ENCODE measurements at regions not wholly inside any gene's neighbourhood (a gene's known extent, or its start where the extent isn't known, plus 50 kb on each side); places are given as distances from the start of the nearest gene placed in this dataset.
A peak's percentile ranks its signal among the peaks of the same experiment; 100 is the strongest.

- in situ Hi-C loops (cut with HindIII; ENCODE audit: low pct_unique_long_range_greater_than_20kb, low sequenced_read_pairs) = no loop called here
These were observed 1312.7 kb upstream of the ACO1 start for GRCh38 chr9:31071606-31072286.

DNA sequence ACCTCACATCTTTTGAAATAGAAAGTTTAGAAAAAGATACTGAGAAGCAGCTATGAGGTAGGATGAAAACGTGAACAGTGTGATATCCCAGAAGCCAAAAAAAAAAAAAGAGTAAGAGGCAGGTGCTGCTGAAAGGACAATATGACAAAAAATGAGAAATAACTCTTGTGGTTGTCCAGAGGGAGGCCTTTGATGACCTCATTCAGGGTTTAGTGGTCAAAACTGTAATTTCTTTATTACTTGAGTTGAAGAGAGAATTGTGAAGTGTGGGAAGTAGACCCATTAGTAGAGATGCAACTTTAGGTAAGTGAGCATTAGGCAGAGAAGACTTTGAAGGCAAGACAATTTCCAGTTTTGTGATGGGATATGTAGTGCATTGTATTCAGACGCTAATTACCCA lies 1306.3 kb upstream of the ACO1 start:
- DNase-seq (ENCODE audit: low read depth) = no peak
- in situ Hi-C loops (cut with HindIII; ENCODE audit: low pct_unique_long_range_greater_than_20kb, low sequenced_read_pairs) = no loop called here

More at GRCh38 chr9:31071606-31072286, 1312.7 kb upstream of the ACO1 start:
- DNase-seq (ENCODE audit: low read depth) = no peak

- no peak for DNase-seq (ENCODE audit: low read depth)
- in situ Hi-C loops (cut with HindIII; ENCODE audit: low pct_unique_long_range_greater_than_20kb, low sequenced_read_pairs) = no loop called here
These were observed 1300.1 kb upstream of the ACO1 start for GRCh38 chr9:31084350-31084749.

DNA sequence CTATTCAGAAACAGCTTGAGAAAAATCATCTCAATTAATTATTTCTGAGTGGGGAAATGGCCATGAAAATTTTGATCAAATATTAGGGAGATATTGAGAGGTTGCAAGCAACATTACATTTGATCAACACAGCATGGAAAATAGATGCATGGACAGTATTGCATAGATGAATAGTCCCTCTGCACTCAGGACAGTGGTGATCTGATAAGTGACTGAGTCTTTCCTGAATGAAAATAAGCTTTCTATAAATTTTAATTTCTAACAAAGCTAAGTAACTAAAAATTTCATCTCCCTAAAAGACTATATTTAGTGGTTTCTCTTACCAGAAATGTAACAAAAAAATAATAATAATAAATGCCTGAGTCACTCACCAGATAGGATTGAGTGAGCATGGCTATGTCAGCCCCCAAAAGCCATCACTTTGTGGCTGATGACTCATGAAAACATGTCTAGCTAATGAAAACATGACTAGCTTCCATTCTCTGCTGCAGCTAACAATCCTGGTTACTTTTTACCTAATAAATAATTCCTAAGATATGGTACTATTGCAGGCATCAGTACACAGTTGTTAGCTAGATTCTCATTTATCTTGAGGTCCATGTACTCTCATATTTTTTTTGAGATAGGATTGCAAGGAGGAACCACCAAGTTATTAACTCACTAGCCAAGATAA lies 1294.8 kb upstream of the ACO1 start:
- in situ Hi-C loops (cut with HindIII; ENCODE audit: low pct_unique_long_range_greater_than_20kb, low sequenced_read_pairs) = no loop called here
- DNase-seq (ENCODE audit: low read depth) = peak; percentile 79

GRCh38 chr9:31100311-31100710 lies 1284.1 kb upstream of the ACO1 start:
- in situ Hi-C loops (cut with HindIII; ENCODE audit: low pct_unique_long_range_greater_than_20kb, low sequenced_read_pairs) = no loop called here

DNA sequence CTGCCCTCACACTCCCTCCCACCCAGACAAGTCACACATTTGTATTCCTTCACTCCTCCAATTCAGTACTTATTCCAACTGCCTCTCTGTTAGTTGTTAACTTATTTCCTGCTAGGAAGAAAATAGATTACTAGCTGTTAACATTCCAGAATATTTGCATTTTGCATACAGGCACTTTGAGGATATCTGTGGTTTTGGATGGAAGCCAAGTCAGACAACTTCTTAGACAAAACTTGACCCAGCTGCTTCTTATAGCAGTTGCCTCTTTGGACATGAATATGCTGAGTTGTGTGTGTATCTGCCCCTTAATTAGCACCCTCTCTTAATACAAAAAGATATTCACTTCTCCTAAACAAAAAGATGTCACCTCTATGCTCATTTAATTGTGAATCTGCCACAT lies 1280.6 kb upstream of the ACO1 start:
- DNase-seq (ENCODE audit: low read depth) = peak; percentile 54
- in situ Hi-C loops (cut with HindIII; ENCODE audit: low pct_unique_long_range_greater_than_20kb, low sequenced_read_pairs) = no loop called here

More at GRCh38 chr9:31100311-31100710, 1284.1 kb upstream of the ACO1 start:
- no peak for DNase-seq (ENCODE audit: low read depth)

DNA sequence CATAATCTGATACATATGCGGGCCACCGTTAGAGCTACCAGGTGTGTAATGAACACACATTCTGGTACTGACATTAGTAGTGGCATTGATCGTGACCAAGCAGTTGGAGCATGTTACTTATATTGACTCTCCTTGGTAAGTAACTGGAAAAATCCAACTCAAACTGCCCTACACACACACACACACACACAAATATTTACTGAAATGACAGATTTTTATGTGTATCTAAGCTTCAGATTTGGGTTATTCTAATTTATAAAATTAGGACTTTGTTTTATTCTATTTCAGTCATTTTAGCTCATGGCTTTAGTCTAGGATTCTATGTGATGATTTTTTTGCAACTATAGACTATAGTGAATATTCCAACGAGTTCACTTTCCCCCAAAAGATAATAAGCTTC lies 1280.2 kb upstream of the ACO1 start:
- DNase-seq (ENCODE audit: low read depth) = no peak
- in situ Hi-C loops (cut with HindIII; ENCODE audit: low pct_unique_long_range_greater_than_20kb, low sequenced_read_pairs) = no loop called here

GRCh38 chr9:31112491-31112890 lies 1272.0 kb upstream of the ACO1 start:
- no peak for DNase-seq (ENCODE audit: low read depth)
- in situ Hi-C loops (cut with HindIII; ENCODE audit: low pct_unique_long_range_greater_than_20kb, low sequenced_read_pairs) = no loop called here

DNA sequence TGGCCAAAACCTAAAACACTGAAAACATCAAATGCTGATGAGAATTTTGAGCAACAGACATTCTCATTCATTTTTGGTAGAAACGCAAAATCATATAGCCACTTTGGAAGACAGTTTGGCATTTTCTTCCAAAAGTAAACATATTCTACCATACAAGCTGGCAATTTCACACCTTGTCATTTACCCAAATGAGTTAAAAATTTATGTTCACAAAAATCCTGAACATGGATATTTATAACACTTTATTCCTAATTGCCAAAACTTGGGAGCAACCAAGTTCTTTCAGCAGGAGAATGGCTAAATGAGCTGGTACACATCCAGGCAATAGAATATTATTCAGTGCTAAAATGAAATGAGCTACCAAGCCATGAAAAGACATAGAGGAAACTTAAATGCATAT lies 1270.1 kb upstream of the ACO1 start:
- DNase-seq (ENCODE audit: low read depth) = no peak
- in situ Hi-C loops (cut with HindIII; ENCODE audit: low pct_unique_long_range_greater_than_20kb, low sequenced_read_pairs) = no loop called here

GRCh38 chr9:31119890-31120454 lies 1264.5 kb upstream of the ACO1 start:
- in situ Hi-C loops (cut with HindIII; ENCODE audit: low pct_unique_long_range_greater_than_20kb, low sequenced_read_pairs) = no loop called here
- peak; percentile 21 for DNase-seq (ENCODE audit: low read depth)

DNA sequence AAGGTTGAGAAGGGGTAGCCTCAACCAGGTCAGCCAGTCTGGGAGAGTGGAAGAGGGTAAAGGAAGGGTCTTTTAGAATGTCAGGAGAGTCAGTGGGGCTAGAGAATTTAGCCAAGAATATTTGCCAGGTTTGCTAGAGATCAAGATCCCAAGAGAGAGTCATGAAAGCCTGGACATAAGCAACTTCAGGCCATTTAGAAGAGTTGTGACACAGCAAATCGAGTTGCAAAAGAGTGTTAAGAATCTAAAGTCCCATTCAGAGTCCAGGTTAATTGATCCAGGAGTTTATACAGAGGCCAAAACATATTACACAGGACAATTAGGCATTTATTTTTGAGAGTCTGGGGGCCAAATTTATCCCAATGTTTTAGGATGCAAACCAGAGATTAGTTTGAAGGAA lies 1260.1 kb upstream of the ACO1 start:
- in situ Hi-C loops (cut with HindIII; ENCODE audit: low pct_unique_long_range_greater_than_20kb, low sequenced_read_pairs) = no loop called here
- DNase-seq (ENCODE audit: low read depth) = no peak

DNA sequence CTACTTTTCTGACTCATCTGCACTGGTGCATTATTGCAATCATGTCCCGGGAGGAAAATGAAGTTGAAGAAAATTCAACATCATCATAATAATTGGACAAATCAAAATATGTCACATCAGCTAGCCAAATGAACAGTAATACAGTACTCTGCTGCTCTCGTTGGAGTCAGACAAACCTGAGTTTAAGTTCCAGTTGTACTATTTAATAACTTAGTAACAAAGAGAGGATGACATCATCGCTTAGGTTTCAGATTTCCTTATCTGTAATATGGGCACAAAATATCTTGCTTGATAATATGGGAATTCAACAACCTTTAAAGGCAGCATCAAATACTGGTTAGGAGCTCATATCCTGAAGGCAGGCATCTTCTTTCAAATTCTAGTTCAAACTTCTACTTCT lies 1248.9 kb upstream of the ACO1 start:
- in situ Hi-C loops (cut with HindIII; ENCODE audit: low pct_unique_long_range_greater_than_20kb, low sequenced_read_pairs) = no loop called here
- no peak for DNase-seq (ENCODE audit: low read depth)

GRCh38 chr9:31136524-31136923 lies 1247.9 kb upstream of the ACO1 start:
- in situ Hi-C loops (cut with HindIII; ENCODE audit: low pct_unique_long_range_greater_than_20kb, low sequenced_read_pairs) = no loop called here

DNA sequence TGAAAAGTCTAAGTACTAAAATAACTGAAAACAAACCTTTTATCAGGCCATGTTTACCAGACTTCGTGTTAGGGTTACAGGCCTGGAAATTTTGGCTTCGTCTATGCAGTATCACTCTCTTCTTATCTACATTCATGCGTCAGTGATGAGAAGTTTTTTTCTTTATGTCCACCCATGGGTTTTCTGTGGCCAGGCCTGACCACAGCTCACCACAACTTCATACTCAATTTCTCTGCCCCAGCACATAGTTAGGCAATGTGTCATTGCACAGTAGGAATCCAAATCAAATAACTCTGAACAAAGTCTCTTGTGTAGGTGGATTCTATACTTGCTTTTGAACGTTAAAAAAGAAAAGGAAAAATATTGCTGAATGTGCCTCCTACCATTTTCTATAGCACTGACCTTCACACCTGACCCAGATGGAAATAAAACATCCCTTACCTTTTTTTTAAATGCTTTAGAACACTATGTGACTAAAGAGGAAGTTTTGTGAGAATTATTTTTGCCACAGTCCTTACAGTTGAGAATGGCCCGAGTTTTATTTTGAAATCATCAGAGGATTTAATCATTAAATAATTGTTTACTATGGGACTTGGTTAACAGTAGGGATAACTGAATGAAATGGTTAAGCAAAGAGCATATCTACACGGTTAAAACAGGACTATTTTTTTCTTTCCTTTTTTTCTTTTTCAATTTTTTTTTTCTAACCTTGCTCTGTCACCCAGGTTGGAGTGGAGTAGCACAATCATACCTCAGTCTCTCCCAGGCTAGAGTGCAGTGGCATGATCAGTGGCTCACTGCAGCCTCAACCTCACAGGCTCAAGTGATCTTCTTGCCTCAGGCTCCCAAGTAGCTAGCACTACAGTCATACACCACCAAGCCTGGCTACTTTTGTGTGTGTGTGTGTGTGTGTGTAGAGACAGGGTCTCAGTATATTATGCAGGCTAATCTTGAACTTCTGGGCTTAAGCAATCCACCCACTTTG lies 1247.0 kb upstream of the ACO1 start:
- in situ Hi-C loops (cut with HindIII; ENCODE audit: low pct_unique_long_range_greater_than_20kb, low sequenced_read_pairs) = no loop called here
- DNase-seq (ENCODE audit: low read depth) = peak; percentile 90

More at GRCh38 chr9:31136524-31136923, 1247.9 kb upstream of the ACO1 start:
- DNase-seq (ENCODE audit: low read depth) = no peak

GRCh38 chr9:31140316-31140715 lies 1244.1 kb upstream of the ACO1 start:
- in situ Hi-C loops (cut with HindIII; ENCODE audit: low pct_unique_long_range_greater_than_20kb, low sequenced_read_pairs) = no loop called here
- peak; percentile 29 for DNase-seq (ENCODE audit: low read depth)

DNA sequence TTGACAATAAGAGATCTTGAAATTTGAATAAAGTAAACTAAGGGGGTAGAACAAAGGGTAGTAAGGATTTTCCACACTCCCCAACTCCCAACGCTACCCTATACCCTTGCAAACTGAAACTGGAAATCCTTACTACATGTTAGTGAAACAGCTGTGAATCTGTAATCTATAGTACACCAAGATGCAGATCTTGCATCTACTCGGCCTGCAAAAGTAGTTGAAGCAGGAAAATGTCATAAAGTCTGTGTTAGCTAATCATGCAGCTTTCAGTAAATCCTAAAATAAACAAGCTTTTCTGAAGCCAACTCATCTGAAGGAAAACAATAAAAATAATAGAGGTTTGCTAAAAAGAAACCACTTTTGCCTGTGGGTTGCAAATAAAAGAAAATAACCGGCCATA lies 1242.0 kb upstream of the ACO1 start:
- no peak for DNase-seq (ENCODE audit: low read depth)
- in situ Hi-C loops (cut with HindIII; ENCODE audit: low pct_unique_long_range_greater_than_20kb, low sequenced_read_pairs) = no loop called here

GRCh38 chr9:31144614-31145013 lies 1239.8 kb upstream of the ACO1 start:
- no peak for DNase-seq (ENCODE audit: low read depth)
- in situ Hi-C loops (cut with HindIII; ENCODE audit: low pct_unique_long_range_greater_than_20kb, low sequenced_read_pairs) = no loop called here

GRCh38 chr9:31146485-31147166 lies 1237.8 kb upstream of the ACO1 start:
- no peak for DNase-seq (ENCODE audit: low read depth)
- in situ Hi-C loops (cut with HindIII; ENCODE audit: low pct_unique_long_range_greater_than_20kb, low sequenced_read_pairs) = no loop called here

Data from Caki2 (cell line).